Aorta (tissue), 5 donors: ENCODE measurements at regions not wholly inside any gene's neighbourhood (a gene's known extent, or its start where the extent isn't known, plus 50 kb on each side); places are given as distances from the start of the nearest gene placed in this dataset.

Source experiments
- ATAC-seq: fragments of 200-7000 bp; cut with Tn5 transposase; one replicate; pipeline ENCODE4 v1.9.1; 2022; ENCODE audit warnings: moderate library complexity; ENCODE audit not compliant: low FRiP score
- DNase-seq, 2 donors: peaks; one replicate each; pipeline ENCODE4 v3.0.0-alpha.2; 2020
- H3K27ac ChIP-seq, 2 donors: one replicate each; pipeline ENCODE4 v1.5.1; 2013; ENCODE audit warnings: low read length in 2 of 2, mild to moderate bottlenecking in 2 of 2, moderate library complexity in 2 of 2, control low read depth in 1 of 2, inconsistent platforms in 1 of 2, low read depth in 1 of 2
- H3K27me3 ChIP-seq, 2 donors: one replicate each; pipeline ENCODE4 v1.6.1; 2013; ENCODE audit warnings: control low read depth in 1 of 2, low read length in 1 of 2, mild to moderate bottlenecking in 1 of 2, moderate library complexity in 1 of 2; ENCODE audit not compliant: insufficient read depth in 2 of 2, control insufficient read depth in 1 of 2
- H3K36me3 ChIP-seq, 2 donors: one replicate each; pipeline ENCODE4 v1.6.1; 2013; ENCODE audit warnings: control low read depth in 1 of 2, low read length in 1 of 2, mild to moderate bottlenecking in 1 of 2; ENCODE audit not compliant: insufficient read depth in 2 of 2, control insufficient read depth in 1 of 2
- H3K4me1 ChIP-seq, 2 donors: one replicate each; pipeline ENCODE4 v1.6.1; 2013; ENCODE audit warnings: low read length in 2 of 2, control low read depth in 1 of 2, mild to moderate bottlenecking in 1 of 2, moderate library complexity in 1 of 2; ENCODE audit not compliant: insufficient read depth in 2 of 2, control insufficient read depth in 1 of 2
- H3K4me3 ChIP-seq, 2 donors: one replicate each; pipeline ENCODE4 v1.5.1; 2013; ENCODE audit warnings: low read length in 2 of 2, control low read depth in 1 of 2, mild to moderate bottlenecking in 1 of 2
- H3K9me3 ChIP-seq: one replicate; pipeline ENCODE4 v1.6.1; 2013; ENCODE audit warnings: mild to moderate bottlenecking, low read length; ENCODE audit not compliant: control insufficient read depth
- WGBS, 2 donors: extraction: QIAGEN DNeasy Blood & Tissue Kit; methylation state at CpG; one replicate each; pipeline ENCODE4 v1.1.7; 2013; 5-methylcytosine and 5-hydroxymethylcytosine counted together
- intact Hi-C, 2 donors: fragments of 100-400 bp; cut with DNase I; formaldehyde crosslinking; loops; one replicate each; pipeline versions ENCODE4 v1.14.2 to v1.15.0; 2022
- donor health status: healthy with polysubstance abuse.
- donor health status: Bipolar disorder and iron deficiency.
- donor health status: DM: no; HTN: no; CAD: no.
- donor health status: DM: no; HTN: no; CAD: no.
- donor health status: DM: yes; HTN: yes; CAD: no.

- intact Hi-C loops = loop anchor here (5.0 to 10.0 kb wide), 4 partner anchors 188 to 1208 kb away; partner anchors contain the start of gene VCAN (in 1 of the 2)
- Histone ChIP-seq H3K27ac (peak overlapping the region in 1 of 2 donors; percentile 49), H3K4me1 (peaks cover 0 to 3% of the 10 kb centered on the region in 2 donors), H3K27me3 (no peaks in the 10 kb centered on the region), H3K36me3 (no peaks in the 10 kb centered on the region), H3K4me3 (no peak overlapping the region), H3K9me3 (no peaks in the 10 kb centered on the region)
- DNase-seq (peak; percentile 90), ATAC-seq (peak; percentile 82)
- WGBS, 2 donors = 5 to 9% methylated on average over 14 of the region's 14 CpGs
Measured at GRCh38 chr5:82356808-82357671, 78.9 kb upstream of the RPS23 start.

DNA sequence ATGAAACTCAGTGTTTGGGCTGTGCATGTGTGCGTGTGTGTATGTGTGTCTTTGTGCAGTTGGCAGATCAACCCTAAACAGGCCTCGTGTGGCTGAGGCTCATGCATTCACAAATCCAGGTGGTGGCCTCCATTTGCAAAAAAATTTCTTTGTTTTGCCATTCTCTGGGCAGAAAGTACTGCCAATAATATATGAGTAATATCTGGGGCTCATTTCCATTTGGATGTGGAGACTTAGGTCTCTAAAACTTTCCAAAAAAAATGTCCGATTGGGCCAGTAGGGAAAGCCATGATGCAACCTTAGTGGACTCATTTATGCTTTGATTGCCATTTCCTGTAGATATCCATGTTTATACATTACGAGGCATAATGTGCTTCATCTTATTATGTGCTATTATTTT, 77.9 kb upstream of the RPS23 start:
- Histone ChIP-seq H3K4me1 (peaks cover 0 to 3% of the 10 kb centered on the region in 2 donors), H3K27me3 (no peaks in the 10 kb centered on the region), H3K4me3 (no peak overlapping the region), H3K36me3 (no peaks in the 10 kb centered on the region), H3K27ac (peak overlapping the region in 1 of 2 donors; percentile 64), H3K9me3 (no peaks in the 10 kb centered on the region)
- DNase-seq (no peak), ATAC-seq (peak; percentile 58)
- 6 to 8% methylated on average over 4 of the region's 4 CpGs for WGBS, 2 donors
- intact Hi-C loops = loop anchor here (5.0 to 10.0 kb wide), 4 partner anchors 189 to 1209 kb away; partner anchors contain the start of gene VCAN (in 1 of the 2)

DNA sequence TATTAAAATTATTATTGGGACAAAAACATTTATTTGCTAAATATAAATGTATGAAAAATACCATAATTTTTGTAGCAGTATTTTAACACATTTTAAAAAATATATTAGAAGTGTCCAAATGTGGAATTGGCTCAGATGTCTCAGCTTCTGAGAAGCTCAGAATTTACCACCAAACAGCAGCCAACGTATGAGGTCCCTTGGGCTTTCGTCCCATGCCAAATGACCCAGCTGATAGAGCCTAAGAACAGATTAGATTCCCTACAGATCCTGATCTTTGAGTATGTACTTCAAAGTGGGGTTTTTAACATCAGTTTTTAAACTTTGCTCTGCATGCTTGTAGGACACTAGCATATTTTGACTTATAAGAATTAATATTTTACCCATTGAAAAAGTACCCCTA, 77.3 kb upstream of the RPS23 start:
- WGBS, 2 donors = 0 to 9% methylated on average over 2 of the region's 2 CpGs
- H3K4me1 ChIP-seq = peaks cover 0 to 3% of the 10 kb centered on the region in 2 donors
- intact Hi-C loops = loop anchor here (5.0 to 10.0 kb wide), 4 partner anchors 189 to 1209 kb away; partner anchors contain the start of gene VCAN (in 1 of the 2)
- peak overlapping the region in 1 of 2 donors; percentile 49 for H3K27ac ChIP-seq
- ATAC-seq = no peak
- H3K9me3 ChIP-seq = no peaks in the 10 kb centered on the region
- no peak for DNase-seq
- no peaks in the 10 kb centered on the region for H3K36me3 ChIP-seq
- H3K27me3 ChIP-seq = no peaks in the 10 kb centered on the region
- H3K4me3 ChIP-seq = no peak overlapping the region

- Histone ChIP-seq H3K4me1 (peaks cover 0 to 3% of the 10 kb centered on the region in 2 donors), H3K27ac (peak overlapping the region; percentile 73 to 78), H3K36me3 (no peaks in the 10 kb centered on the region), H3K4me3 (no peak overlapping the region), H3K27me3 (no peaks in the 10 kb centered on the region), H3K9me3 (no peaks in the 10 kb centered on the region)
- WGBS, 2 donors = 65 to 74% methylated on average over 3 of the region's 3 CpGs
- intact Hi-C loops = loop anchor here (5.0 to 10.0 kb wide), 4 partner anchors 190 to 1210 kb away; partner anchors contain the start of gene VCAN (in 1 of the 2)
- ATAC-seq (no peak), DNase-seq (no peak)
Measured at GRCh38 chr5:82355053-82355452, 76.9 kb upstream of the RPS23 start.

DNA sequence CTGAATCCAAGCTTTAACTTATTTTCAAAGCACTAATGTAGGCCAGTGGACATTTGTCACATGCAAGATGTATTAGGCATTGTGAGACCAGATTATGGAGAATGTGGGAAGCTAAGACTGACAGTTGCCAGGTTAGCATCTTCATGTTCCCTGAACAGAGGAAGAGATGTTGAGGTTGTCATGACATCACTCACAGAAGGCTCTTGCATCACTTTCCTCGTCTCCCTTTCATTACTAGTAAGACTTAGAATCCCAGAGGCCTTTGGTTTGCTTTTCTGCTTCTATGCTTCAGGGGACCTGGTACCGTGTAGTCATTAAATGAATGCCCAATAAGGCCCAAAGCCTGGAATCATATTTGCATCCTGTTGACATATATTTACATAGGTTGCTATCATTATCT, 76.4 kb upstream of the RPS23 start:
- no peaks in the 10 kb centered on the region for H3K27me3 ChIP-seq
- ATAC-seq = no peak
- peaks cover 0 to 2% of the 10 kb centered on the region in 2 donors for H3K4me1 ChIP-seq
- H3K27ac ChIP-seq = peak overlapping the region; percentile 33 to 78
- DNase-seq = no peak
- intact Hi-C loops = loop anchor here (5.0 to 10.0 kb wide), 8 partner anchors 42 to 1213 kb away; partner anchors contain the start of gene VCAN (in 1 of the 2)
- no peak overlapping the region for H3K4me3 ChIP-seq
- H3K9me3 ChIP-seq = no peaks in the 10 kb centered on the region
- no peaks in the 10 kb centered on the region for H3K36me3 ChIP-seq
- WGBS, 2 donors = 97 to 98% methylated on average over 2 of the region's 2 CpGs

- ATAC-seq = no peak
- intact Hi-C loops = loop anchor here (5.0 to 10.0 kb wide), 8 partner anchors 41 to 1214 kb away; partner anchors contain the start of gene VCAN (in 1 of the 2)
- WGBS, 2 donors = 98 to 100% methylated on average over 3 of the region's 3 CpGs
Measured at GRCh38 chr5:82353522-82353921, 75.4 kb upstream of the RPS23 start.

DNA sequence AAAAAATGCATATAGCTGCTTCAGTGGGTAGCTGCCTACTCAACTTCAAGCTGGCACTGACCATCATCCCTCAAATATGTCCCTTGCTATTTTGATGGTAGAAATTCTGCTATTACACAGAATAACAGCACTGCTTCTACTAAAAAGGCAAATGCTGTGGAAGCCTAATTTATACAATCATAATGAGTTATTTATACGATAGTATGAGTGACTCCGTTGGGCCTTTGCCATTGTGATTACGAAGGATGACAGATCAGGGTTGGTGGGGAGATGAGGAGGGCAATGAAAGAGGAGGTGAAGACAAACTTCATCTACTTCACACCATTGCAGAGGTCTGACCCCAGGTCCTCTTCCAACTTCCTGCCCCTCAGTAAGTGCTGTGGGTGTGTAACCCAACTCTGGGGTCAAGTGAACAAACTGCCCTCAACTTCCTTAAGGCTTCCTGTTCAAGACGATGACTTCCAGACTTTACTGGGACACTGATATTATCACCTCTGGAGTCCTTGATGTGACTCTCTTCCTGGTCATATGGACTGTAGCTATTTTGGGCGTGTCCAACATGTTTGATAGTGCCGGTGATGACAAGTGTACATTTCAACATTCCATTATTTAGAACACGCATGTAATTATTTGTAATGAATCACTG, 74.1 kb upstream of the RPS23 start:
- H3K4me1 ChIP-seq = peaks cover 2 to 6% of the 10 kb centered on the region in 2 donors
- H3K9me3 ChIP-seq = no peaks in the 10 kb centered on the region
- ATAC-seq (no peak), DNase-seq (no peak)
- H3K27me3 ChIP-seq = no peaks in the 10 kb centered on the region
- H3K4me3 ChIP-seq = no peak overlapping the region
- intact Hi-C loops = loop anchor here (5.0 to 10.0 kb wide), 8 partner anchors 40 to 1215 kb away; partner anchors contain the start of gene VCAN (in 1 of the 2)
- H3K27ac ChIP-seq = peak overlapping the region; percentile 15 to 84
- 46 to 53% methylated on average over 7 of the region's 7 CpGs for WGBS, 2 donors
- H3K36me3 ChIP-seq = no peaks in the 10 kb centered on the region

More at GRCh38 chr5:82353522-82353921, 75.4 kb upstream of the RPS23 start:
- H3K4me1 ChIP-seq = peaks cover 0 to 2% of the 10 kb centered on the region in 2 donors
- H3K27me3 ChIP-seq = no peaks in the 10 kb centered on the region
- no peaks in the 10 kb centered on the region for H3K36me3 ChIP-seq
- DNase-seq = no peak
- no peaks in the 10 kb centered on the region for H3K9me3 ChIP-seq
- H3K27ac ChIP-seq = no peak overlapping the region
- H3K4me3 ChIP-seq = no peak overlapping the region

- Histone ChIP-seq H3K4me1 (peaks cover 2 to 6% of the 10 kb centered on the region in 2 donors), H3K9me3 (no peaks in the 10 kb centered on the region), H3K4me3 (no peak overlapping the region), H3K36me3 (no peaks in the 10 kb centered on the region), H3K27ac (peak overlapping the region in 1 of 2 donors; percentile 64), H3K27me3 (no peaks in the 10 kb centered on the region)
- ATAC-seq (peak; percentile 83), DNase-seq (no peak)
- 0 to 1% methylated on average over 2 of the region's 2 CpGs for whole genome bisulfite sequencing, 2 donors
- intact Hi-C loops = loop anchor here (5.0 to 10.0 kb wide), 8 partner anchors 39 to 1216 kb away; partner anchors contain the start of gene VCAN (in 1 of the 2)
Measured at GRCh38 chr5:82351754-82352145, 73.6 kb upstream of the RPS23 start.
